ENCODE measurements at regions not wholly inside any gene's neighbourhood (a gene's known extent, or its start where the extent isn't known, plus 50 kb on each side); places are given as distances from the start of the nearest gene placed in this dataset.

- no peak for TF ChIP-seq CTCF (IDR thresholded peaks at IDR 0.05)
- no peak for TF ChIP-seq POLR2A (IDR thresholded peaks at IDR 0.05)
Observed at GRCh38 chr11:21928847-21929246, 264.0 kb upstream of the ANO5 start.

Measured in body of pancreas (tissue), 4 donors.